NCI-H446 treated with DMSO at 0.1 percent for 48 hours (cell line): ENCODE measurements at regions not wholly inside any gene's neighbourhood (a gene's known extent, or its start where the extent isn't known, plus 50 kb on each side); places are given as distances from the start of the nearest gene placed in this dataset.
A peak's percentile ranks its signal among the peaks of the same experiment; 100 is the strongest.

Source experiments
- DNase-seq: peaks from one replicate; lab custom pipeline; 2025; lab: John Stamatoyannopoulos, UW

DNA sequence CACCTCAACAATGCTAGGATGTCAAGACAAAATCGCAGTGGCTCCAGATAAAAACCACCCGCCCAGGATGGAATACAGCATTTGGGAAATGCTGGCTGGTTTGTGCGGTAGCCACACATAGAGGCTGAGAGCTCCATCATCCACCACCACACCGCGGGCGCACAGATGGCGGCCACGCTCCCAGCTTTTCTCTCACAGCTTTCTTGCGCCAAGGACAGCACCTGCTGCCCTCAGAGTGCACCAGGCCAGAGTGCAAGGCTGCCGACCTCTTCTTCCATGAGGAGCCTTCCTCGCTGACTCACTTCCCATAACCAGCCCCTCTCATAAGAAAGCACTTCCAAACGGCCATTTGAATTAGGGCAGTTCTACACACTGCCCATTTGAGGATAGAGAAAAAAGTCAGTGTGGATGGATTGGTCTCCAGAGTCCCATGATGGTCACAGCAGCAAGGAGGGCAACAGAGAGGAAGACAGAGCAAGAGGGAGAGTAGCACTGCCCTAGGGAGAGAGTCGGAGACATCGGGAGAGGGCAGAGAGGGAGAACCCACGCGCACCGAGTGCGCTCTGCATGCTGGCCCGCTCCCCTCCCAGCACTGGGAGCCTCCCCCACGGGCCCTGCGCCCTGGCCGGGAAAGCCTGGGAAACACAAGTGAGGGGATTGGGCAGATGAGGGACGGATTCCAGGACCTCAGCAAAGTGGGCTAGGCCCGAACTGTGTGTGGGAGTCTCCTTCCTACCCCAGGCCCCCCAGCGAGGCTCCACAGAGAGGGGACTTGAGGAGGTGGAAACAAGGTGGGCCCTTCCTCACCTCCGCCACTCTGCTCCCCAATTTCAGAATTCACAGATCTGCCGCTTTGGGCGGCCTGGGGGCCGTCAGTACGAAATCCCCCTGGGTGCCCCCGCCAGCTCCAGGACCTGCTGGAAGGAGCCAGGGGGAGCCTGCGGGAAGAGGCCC, 156.9 kb downstream of the USP12 start:
- DNase-seq = no peak

DNA sequence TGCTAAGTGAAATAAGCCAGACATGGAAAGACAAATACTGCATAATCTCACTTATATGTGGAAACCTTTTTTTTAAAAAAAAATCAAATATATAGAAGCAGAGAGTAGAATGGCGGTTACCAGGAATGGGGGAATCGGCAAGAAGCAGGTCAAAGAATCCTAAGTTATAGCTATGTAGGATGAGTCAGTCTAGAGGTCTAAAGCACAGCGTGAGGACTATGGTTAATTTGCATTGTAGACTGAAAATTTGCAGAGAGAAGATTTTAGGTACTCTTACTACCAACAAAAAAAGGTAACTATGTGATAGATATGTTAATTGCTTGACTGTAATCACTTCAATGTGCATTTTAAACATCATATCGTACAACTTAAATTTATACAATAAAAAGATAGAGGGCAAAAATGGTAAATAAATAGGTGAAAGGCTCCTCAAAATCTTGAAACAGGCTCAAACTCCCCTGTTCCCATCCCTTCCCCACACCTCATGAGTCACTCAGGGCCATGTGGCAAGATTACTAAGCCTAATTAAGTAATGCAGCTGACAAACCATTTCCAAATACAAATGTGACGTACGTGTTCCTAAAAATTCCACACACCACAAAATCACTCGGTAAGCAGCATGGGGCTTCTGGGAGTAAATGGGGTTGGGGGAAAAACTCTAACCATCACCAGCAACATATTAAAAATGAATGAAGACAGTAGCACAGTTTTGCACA, 159.0 kb downstream of the USP12 start:
- no peak for DNase-seq

DNA sequence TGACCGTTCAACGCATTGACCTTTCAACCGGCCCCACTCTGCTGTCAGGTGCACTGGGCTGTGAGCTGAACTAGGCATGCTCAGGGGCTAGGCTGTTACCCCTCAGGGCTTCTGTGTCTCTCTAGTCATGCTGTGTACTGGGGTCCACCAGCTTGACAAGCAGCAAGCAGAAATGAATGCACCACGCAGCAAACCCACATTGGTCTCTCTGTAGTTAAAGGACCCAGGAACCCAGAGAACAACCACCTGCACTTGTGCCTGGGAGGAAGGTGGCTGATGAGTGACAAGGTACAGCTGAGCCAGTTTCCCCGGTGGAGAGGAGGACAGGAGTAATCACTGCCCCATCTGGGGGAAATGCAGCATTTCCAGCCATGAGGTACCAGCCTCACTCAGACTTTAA, 159.9 kb downstream of the USP12 start:
- no peak for DNase-seq

DNA sequence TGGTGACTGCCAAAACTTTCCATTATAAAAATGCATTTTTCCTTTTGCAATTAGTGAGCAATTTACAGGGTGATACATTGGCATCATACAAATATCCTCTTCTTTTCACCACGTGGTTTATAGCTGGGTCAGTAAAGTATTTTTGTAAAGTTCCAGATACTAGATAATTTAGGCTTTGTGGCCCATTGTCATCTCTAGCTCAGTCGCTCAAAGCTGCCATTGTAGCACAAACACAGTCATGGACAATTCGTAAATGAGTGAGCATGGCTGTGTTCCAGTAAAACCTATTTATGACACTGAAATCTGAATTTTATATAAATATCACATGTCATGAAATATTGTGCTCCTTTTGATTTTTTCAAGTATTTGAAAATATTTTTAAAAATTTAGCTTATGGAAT, 162.9 kb downstream of the USP12 start:
- DNase-seq = no peak

DNA sequence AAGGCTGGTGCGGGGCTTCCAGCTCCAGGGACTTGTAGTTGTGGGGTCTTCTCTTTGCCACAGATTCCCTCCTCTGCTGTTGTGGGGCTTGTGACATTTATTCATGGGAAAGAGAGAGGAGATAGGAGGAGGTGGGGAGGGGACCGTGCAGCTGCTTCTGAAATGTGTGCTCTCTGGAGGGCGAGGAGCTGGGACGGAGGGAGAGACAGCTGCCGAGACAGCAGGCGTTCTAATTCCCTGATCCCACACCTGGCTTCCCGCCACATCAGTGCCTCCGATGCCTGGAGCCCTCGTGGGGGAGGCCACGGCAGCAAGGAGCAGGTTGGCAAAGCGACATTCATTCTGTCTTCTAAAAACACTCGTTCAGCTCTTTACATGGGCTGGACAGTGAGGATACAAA, 164.4 kb downstream of the USP12 start:
- DNase-seq = peak; percentile 46

DNA sequence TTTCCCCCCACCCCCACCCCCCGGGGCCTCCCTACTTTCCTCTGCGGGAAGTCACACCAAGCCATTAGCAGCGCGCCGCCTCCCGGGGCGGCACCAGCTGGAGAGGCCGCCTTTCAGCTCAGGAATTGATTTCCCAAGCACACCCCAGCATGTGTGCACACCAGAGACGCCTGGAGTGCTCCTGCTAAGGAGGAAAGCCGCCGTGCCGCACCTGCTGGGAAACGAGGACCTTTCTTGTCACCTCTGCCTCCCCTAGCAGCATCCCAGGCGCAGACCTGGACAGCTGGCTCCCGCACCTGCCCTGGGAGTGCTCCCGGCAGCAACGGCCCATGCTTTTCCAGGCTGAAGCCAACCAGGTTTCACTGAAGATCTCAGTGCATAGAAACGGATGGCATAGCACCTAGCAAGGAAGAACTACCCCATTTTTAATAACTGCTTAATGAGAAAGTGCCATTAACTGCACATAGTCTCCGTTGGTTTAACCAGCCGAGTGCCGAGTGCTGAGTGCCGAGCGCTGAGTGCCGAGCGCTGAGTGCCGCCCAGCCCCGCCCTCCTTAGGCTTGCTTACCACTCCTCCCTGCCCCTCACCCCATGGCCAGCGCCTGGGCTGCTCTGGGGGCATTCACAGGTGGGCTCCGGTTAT, 165.0 kb downstream of the USP12 start:
- no peak for DNase-seq

DNA sequence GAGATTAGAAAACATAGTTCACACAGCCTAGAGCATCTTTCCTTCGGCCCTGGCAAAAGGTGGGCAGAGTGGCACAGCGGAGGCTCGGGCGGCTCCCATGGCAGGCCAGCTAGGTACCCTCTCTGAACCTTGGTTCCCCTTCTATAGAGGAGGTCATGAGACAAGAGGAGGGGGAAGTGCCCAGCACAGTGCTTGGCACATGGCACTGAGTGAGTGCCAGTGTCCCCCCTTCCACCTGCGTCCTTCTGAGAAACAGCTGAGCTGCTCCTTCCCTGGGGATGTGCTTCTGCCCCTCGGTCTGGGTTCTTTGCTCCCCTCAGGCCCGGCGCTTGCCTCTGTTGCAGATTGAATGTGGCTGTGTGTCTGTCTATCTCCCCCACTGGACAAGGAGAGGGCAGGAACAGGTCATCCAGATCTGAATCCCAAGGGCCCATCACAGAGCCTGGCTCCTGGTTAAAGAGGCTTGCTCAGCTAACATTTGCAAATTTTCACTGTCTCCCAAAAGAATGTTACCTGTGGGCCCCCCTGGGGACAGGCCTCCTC, 165.6 kb downstream of the USP12 start:
- no peak for DNase-seq

DNA sequence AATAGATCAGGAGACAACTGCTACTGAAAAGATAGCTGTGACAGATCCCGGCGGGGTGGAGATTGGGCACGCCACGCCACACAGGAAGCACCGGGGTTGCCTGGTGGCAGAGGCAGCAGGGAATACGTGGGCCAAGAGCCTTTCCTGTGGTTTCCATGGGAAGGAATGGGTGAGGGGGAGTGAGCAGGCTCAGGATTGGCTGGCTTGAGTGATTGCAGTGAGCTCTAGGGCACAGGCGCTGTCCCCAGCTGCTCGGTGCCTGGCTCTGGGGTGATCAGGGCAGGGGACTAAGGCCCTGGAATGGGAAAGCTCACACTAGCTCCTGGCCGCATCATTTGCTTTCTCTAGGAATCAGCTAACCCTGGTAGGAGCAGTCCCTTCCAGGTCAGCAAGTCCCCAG, 166.1 kb downstream of the USP12 start:
- no peak for DNase-seq

DNA sequence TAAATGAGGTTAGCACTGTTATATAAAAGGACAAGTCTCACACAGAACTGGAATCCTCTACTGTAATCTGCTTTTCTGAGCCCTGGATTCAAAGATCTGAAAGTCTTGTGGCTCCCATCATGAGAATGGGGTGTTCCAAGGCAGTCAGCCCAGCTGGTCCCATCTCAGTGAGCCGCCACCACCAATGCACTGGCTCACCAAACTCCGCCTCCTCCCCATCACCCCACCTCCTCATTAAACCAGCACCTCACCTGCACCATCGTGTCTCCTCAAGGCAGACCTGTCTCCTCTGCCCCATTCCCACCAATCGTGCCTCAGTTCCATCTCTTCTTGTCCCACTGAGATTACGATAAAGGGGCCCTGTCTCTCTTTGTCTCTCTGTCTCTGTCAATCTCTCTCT, 166.7 kb downstream of the USP12 start:
- DNase-seq = no peak

DNA sequence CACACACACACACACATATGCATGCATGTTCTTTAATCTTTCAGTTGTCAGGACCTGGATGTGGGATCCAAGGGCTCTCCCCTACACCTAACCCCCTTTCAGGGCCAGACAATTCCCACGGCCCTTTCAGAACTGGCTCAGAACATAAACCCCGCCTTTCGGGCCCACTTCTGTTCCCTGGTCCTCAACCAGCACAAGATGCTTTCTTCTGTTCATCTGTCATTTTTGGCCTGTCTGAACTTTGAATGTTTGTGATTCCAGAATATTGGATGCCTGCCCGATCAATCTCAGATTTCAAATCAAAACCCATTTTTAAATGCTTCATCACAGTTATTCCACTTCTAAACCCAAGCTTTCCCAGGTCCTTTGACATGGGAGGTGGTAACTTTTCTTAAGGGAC, 167.3 kb downstream of the USP12 start:
- DNase-seq = peak; percentile 19

DNA sequence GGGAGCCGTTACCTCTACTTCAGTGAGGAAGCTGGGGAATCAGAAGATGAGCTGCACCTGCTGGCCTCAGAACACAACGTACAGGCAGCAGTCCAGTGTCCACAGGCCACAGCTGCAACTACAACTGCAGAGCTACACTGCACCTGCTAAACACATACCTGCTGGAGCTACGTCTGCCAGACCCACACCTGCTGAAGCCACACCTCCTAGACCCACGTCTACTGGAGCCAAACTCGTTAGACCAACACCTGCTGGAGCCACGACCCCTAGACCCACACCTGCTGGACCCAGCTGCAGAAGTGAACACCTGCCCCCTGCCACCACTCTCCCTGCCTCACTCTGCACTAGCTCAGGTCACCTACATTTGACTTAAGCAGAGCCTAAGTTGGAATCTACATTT, 169.9 kb downstream of the USP12 start:
- no peak for DNase-seq

DNA sequence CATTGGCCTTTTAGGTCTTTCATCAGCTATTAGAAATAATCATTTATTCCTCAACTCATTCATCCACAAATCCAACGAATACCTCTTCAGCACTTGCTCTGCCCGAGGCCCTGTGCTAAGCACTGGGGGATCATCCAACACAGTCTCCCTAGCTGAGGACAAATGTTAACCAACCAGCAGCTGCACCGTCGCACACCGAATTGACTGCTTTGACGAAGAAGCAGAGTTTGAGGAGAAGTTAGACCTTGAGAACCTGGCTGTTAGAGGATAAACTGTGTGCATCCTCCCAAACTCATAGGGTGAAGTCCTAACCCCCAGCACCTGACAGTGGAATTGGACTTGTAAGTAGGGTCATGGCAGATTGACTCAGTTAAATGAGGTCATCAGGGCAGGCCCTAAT, 170.9 kb downstream of the USP12 start:
- DNase-seq = no peak

DNA sequence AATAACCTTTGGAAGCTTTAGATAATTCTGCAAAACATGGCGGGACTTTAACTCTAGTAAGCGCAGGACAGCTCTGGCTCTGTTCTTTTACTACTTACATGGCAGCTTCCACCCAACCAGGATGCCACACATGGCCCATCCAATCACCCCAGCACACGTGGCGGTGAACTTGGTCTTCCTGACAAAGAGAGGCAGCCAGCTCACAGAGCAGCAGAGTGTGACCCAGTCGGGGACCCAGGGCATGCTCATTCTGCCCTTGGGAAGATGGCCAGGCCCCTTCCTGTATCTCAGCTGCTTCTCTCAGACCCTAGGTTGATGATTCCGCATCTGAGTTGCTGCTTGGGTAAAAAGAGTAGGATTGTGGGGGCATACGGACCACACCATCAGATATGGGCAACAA, 172.1 kb downstream of the USP12 start:
- no peak for DNase-seq

DNA sequence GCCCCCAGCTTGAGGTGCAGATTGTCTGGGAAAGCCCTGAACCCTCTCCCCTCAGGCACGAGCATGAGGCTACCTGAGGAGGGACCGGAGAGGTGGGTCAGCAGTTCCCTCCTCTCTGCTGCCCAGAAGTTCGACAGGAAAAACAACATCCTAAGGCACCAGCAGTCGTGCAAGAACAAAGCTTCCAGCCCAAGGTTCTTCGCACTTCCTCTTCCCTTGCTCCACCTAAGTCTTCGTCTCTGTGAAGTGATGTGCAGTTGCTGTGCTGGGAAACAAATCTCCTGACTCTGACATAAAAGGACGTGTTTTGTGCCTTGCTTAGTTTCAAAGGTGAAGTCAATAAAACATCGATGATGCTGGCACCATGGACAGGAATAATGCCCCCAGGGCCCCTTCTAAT, 173.3 kb downstream of the USP12 start:
- no peak for DNase-seq

DNA sequence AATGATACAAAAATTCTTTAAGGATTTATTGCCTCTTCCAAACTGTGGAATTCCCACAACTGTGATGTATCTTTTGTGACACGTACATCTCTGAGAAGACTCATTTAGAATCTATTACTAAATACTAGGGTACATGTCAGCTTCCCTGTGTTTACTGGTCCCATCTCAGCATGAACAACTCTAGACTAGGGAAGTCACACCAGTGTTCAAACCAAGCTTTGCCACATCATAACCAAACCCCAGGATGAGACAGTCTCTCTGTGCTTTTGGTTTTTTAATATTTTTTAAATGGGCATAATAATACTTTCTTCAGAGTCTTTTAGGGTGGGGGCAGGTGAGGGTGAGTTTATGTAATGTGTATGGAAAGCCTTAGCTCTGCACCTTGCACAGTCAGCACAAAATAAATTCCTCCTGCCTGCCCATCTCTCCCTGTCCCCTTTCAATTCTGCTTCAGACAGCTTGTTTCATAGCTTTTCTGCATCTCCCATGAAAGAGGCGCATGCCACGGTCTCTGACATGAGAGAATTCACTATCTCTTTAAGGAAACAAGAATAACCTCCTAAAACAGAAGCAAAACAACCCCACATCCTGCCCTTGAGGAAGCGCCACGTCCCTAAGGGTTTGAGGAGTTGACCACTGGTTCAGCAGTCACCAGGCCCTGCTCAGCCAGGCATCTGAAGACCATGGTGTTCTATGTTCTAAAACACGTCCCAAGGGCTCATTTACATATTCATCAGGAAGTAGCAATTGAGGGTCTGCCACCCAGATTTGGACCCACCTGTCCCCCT, 174.5 kb downstream of the USP12 start:
- DNase-seq = no peak

DNA sequence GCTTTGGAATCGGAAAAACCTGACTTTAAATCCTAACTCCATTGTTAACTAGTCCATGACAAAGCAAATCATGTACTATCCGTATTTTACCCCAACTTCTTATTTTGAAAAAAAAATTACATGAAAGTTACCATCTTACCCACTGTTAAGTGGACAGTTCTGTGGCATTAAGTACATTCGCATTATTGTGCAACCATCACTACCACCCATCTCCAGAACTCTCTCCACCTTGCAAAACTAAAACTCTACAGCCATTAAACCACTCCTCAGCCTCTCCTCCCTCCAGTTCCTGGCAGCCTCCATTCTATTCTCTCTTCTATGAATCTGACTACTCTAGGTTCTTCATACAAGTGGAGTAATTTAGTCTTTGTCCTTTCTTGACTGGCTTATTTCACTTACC, 176.5 kb downstream of the USP12 start:
- no peak for DNase-seq

DNA sequence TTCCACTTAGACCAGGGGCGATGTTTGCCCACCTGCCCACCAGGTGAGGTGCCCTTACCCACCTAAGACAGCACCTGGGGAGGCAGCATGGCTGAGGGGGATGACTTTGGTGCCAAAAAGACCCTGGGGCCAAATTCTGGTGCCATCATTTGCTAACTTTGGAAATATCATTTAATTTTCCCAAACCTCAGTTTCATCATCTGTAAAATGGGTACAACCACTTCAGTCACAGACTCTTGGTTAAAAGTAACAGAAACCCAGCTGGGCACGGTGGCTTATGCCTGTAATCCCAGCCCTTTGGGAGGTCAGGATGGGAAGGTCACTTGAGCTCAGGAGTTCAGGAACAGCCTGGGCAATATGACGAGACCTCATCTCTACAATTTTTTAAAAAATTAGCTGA, 177.8 kb downstream of the USP12 start:
- DNase-seq = no peak

DNA sequence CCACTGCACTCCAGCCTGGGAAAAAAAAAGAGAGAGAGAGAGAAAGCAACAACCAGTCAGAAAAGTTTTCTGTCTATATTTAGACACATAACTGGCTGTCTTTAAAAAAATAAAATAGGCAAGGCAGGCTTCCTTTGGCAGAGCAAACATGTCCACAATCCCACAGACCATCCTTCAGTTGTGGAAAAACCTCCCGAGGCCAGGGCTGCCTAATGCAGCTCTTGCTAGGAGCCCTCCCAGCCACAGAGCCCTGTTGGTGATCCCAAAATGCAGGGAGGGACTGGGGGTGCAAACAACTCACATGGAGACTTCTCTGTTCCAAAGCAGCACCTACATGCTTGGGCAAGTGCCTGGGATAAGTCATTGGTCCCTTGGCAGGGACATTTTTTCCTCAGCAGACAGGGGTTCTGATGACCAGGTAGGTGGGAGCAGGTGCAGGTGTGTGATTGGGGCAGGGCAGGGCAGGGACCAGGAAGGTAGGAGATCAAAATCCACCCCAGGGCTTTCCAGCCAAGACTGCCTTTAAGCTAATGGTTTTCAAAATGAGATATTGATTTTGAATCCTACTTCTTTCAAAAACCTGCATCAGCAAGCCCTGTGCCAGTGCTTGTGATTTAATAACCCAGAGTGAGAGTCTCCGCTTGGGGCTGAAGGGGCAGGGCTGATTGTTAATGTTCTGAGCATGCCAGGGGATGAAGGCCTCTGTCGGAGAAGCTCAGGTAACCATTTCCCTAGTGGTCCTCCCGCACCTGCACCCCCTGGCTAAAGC, 178.5 kb downstream of the USP12 start:
- DNase-seq = no peak

DNA sequence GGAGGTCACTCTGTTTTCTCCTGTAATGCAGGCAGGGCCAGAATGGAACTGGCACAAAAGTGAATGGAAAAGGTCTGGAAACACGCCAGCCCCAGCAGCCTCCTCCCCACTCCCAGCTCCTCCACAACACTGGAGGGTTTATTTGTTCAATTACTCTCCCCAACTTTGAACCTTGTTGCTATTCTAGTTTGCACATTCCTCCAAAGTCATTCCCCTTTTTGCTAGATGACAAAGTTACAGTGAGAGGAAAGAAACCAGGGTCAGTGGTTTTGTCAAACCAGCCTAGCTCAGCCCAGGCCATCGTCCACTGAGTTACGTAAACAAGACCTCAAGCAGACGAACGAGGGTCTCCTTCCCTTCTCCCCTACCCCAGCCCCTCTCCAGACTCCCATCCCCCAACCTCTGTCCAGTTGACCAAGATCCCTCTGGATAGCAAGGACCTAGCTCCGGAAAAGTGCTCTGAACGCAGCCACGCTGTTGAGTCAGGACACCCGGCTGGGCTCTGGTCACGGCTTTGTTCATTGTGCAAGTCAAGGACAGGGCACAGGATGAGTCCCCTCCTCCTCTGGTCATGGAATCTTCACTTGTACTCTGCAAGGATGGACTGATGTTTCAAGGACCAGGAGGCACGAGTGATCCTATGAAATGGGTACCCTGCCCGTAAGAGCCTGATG, 180.0 kb downstream of the USP12 start:
- no peak for DNase-seq

DNA sequence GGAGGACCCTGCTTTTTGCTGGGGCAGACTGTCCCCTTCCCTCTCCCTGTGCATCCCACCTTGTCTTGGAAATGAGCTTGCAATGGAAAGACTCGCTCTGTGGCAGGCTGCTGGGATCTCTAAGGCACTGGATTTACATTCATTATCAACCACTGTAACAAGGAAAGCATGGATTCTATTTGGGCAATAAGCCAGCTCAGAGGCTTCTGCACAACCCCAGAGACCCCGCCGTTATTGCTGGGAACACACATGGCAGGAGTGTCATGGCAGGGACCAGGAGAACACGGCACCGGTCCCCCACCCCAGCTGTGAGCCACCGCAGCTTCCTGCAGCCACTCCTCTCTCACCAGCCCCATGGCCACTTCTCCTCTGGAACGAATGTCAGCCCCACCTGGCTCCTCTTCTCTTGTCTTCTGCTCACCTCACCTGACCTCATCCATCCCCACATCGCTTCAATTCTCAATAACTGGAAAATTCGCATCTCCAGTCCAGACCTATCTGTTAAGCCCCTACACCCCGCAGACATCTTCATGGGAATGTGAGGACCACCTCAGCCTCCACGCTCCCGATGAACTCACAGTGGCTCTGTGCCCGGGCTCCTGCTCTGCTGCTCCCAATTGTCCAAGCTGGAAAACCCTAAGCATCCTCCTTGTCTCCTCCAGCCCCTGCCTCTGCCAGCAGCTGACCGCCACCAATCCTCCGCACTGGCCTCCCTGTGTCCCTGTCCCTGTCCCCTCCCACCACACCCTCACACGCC, 181.5 kb downstream of the USP12 start:
- DNase-seq = no peak
